GM19351 (cell line): ENCODE measurements at regions not wholly inside any gene's neighbourhood (a gene's known extent, or its start where the extent isn't known, plus 50 kb on each side); places are given as distances from the start of the nearest gene placed in this dataset.
"Not testable (repeated sequence)": the region's sequence is repeated elsewhere in the genome, so short reads cannot be mapped to it uniquely, and the experiment has no call there.

Experiments
- ATAC-seq: cut with Tn5 transposase; IDR thresholded peaks from one replicate; pipeline ENCODE4 v1.9.1; 2021; ENCODE audit warnings: mild to moderate bottlenecking, moderate library complexity; ENCODE audit not compliant: unreplicated experiment

GRCh38 chr4:19119904-19120560 is 1098.5 kb upstream of the LCORL start:
- ATAC-seq = no peak

GRCh38 chr4:19117022-19117421 is 1095.5 kb upstream of the LCORL start:
- no peak for ATAC-seq

GRCh38 chr4:19104176-19104575 is 1082.6 kb upstream of the LCORL start:
- ATAC-seq = no peak

- ATAC-seq = no peak
Observed at GRCh38 chr4:19095491-19096046, 1074.0 kb upstream of the LCORL start.

- no peak for ATAC-seq
Observed at GRCh38 chr4:19093951-19094350, 1072.4 kb upstream of the LCORL start.

GRCh38 chr4:19092797-19093196 is 1071.2 kb upstream of the LCORL start:
- ATAC-seq = no peak

GRCh38 chr4:19074036-19074435 is 1052.5 kb upstream of the LCORL start:
- ATAC-seq = no peak

- ATAC-seq = no peak
Observed at GRCh38 chr4:19063662-19064061, 1042.1 kb upstream of the LCORL start.

GRCh38 chr4:19054916-19055315 is 1033.4 kb upstream of the LCORL start:
- no peak for ATAC-seq

GRCh38 chr4:19051831-19052230 is 1030.3 kb upstream of the LCORL start:
- no peak for ATAC-seq

- ATAC-seq = no peak
Observed at GRCh38 chr4:19047279-19047880, 1025.8 kb upstream of the LCORL start.

GRCh38 chr4:19039816-19040215 is 1018.3 kb upstream of the LCORL start:
- no peak for ATAC-seq

- no peak for ATAC-seq
Observed at GRCh38 chr4:19038231-19038630, 1016.7 kb upstream of the LCORL start.

- ATAC-seq = no peak
Observed at GRCh38 chr4:19033816-19034733, 1012.5 kb upstream of the LCORL start.

GRCh38 chr4:19030536-19030935 is 1009.0 kb upstream of the LCORL start:
- no peak for ATAC-seq

- ATAC-seq = no peak
Observed at GRCh38 chr4:19030048-19030447, 1008.5 kb upstream of the LCORL start.

- ATAC-seq = no peak
Observed at GRCh38 chr4:19026281-19026680, 1004.7 kb upstream of the LCORL start.

GRCh38 chr4:19025031-19025430 is 1003.5 kb upstream of the LCORL start:
- ATAC-seq = no peak

GRCh38 chr4:19024047-19024446 is 1002.5 kb upstream of the LCORL start:
- no peak for ATAC-seq

GRCh38 chr4:19021617-19022016 is 1000.1 kb upstream of the LCORL start:
- no peak for ATAC-seq

- not testable (repeated sequence) for ATAC-seq
Observed at GRCh38 chr4:19016550-19016949, 995.0 kb upstream of the LCORL start.
